Fibroblast of lung (primary cell): ENCODE measurements at regions not wholly inside any gene's neighbourhood (a gene's known extent, or its start where the extent isn't known, plus 50 kb on each side); places are given as distances from the start of the nearest gene placed in this dataset.

ENCODE experiments used
- EZH2 ChIP-seq: IDR thresholded peaks from 2 replicates; pipeline ENCODE4 v1.5.1; 2012; ENCODE audit warnings: low read length, control low read depth, mild to moderate bottlenecking; ENCODE audit errors: missing control alignments
- TF ChIP-seq, protein P1 (sequence below), 2 donors: IDR thresholded peaks in 1 of 2; conservative IDR thresholded peaks in 1 of 2; 1 replicate in 1 of 2; 2 replicates in 1 of 2; pipeline ENCODE4 v1.5.1; 2011 to 2012; ENCODE audit warnings: low read length in 2 of 2, control low read depth in 1 of 2, inconsistent platforms in 1 of 2, low read depth in 1 of 2, mild to moderate bottlenecking in 1 of 2

- TF ChIP-seq, protein P1, sequence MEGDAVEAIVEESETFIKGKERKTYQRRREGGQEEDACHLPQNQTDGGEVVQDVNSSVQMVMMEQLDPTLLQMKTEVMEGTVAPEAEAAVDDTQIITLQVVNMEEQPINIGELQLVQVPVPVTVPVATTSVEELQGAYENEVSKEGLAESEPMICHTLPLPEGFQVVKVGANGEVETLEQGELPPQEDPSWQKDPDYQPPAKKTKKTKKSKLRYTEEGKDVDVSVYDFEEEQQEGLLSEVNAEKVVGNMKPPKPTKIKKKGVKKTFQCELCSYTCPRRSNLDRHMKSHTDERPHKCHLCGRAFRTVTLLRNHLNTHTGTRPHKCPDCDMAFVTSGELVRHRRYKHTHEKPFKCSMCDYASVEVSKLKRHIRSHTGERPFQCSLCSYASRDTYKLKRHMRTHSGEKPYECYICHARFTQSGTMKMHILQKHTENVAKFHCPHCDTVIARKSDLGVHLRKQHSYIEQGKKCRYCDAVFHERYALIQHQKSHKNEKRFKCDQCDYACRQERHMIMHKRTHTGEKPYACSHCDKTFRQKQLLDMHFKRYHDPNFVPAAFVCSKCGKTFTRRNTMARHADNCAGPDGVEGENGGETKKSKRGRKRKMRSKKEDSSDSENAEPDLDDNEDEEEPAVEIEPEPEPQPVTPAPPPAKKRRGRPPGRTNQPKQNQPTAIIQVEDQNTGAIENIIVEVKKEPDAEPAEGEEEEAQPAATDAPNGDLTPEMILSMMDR (conservative IDR thresholded peaks at IDR 0.05 in 1 of 2, IDR thresholded peaks at IDR 0.05 in 1 of 2; ENCODE audit: low read depth in 1 of 2, low read length in 2 of 2), result no peak
- TF ChIP-seq EZH2, result no peak
These were observed 843.2 kb upstream of the FANCL start for GRCh38 chr2:59084326-59084725.
